Stimulated activated CD8-positive, alpha-beta memory T cell treated with anti-CD3 and anti-CD28 coated beads, Interleukin-7, amount 100 ng/mL, for 48 hours (primary cell): ENCODE measurements at regions not wholly inside any gene's neighbourhood (a gene's known extent, or its start where the extent isn't known, plus 50 kb on each side); places are given as distances from the start of the nearest gene placed in this dataset.
"Not testable (repeated sequence)": the region's sequence is repeated elsewhere in the genome, so short reads cannot be mapped to it uniquely, and the experiment has no call there.

Experiments
- DNase-seq, 2 donors: peaks; one replicate each; pipeline ENCODE4 v3.0.0-alpha.2; 2020; ENCODE audit warnings: low read depth in 1 of 2; ENCODE audit errors: extremely low read depth in 1 of 2

GRCh38 chr20:26373066-26373465 lies 676.4 kb upstream of the ZNF337 start:
- DNase-seq = not testable (repeated sequence)

DNA sequence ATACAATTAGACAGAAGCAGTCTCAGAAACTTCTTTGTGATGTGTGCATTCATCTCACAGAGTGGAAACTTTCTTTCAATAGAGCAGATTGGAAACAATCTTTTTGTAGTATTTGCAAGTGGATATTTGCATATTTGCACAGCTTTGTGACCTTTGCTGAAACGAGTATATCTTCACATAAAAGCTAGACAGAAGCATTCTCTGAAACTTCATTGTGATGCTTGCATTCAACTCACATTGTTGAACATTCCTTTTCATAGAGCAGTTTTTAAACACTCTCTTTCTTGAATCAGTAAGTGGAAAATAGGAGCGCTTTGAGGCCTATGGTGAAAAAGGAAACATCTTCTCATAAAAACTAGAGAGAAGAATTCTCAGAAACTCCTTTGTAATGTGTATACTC lies 657.9 kb upstream of the ZNF337 start:
- no peak for DNase-seq

DNA sequence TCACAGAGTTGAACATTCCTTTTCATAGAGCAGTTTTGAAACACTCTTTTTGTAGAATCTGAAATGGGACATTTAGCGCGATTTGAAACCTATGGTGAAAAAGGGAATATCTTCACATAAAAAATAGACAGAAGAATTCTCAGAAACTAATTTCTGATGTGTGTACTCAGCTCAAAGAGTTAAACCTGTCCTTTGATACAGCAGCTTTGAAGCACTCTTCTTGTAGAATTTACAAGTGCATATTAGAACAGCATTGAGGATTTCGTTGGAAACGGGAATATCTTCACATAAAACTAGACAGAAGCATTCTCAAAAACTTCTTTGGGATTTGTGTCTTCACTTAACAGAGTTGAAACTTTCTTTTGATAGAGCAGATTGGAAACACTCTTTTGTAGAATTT lies 650.7 kb upstream of the ZNF337 start:
- DNase-seq = no peak

DNA sequence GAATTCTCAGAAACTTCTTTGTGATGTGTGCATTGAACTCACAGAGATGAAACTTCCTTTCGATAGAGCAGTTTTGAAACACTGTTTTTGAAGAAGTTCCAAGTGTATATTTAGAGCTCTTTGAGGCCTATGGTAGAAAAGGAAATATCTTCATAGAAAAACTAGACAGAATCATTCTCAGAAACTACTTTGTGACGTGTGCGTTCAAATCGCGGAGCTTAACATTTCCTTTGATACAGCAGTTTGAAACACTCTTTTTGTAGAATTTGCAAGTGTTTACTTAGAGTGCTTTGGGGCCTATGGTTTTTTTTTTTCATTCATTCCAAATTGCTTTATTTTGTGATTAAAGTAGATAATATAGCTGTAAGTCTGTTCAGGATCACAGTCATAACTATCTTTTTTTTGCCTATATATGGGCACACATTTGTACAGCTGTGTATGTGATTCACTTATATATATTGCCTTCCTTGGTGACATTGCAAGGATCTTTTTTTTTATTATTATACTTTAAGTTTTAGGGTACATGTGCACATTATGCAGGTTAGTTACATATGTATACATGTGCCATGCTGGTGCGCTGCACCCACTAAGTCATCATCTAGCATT lies 643.9 kb upstream of the ZNF337 start:
- not testable (repeated sequence) for DNase-seq

DNA sequence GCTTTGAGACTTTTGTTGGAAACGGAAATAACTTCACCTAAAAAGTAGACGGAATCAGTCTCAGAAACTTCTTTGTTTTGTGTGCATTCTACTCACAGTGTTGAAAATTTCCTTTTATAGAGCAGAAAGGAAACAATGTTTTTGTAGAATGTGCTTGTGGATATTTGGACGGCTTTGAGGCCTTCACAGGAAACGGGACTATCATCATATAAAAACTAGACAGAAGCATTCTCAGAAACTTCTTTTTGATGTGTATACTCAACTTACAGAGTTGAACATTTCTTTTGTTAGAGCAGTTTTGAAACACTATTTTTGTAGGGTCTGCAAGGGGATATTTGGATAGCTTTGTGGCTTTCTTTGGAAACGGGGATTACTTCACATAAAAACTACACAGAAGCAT lies 627.5 kb upstream of the ZNF337 start:
- no peak for DNase-seq

DNA sequence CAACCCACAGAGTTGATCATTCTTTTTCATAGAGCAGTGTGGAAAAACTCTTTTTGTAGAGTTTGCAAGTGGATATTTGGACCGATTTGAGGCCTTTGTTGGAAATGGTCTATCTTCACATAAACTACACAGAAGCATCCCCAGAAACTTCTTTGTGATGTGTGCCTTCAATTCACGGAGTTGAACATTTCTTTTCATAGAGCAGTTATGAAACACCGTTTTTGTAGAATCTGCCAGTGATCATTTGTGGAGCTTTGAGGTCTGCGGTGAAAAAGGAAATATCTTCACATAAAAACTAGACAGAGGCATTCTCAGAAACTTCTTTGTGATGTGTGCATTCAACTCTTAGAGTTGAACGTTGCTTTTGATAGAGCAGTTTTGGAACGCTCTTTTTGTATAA lies 618.4 kb upstream of the ZNF337 start:
- DNase-seq = no peak

DNA sequence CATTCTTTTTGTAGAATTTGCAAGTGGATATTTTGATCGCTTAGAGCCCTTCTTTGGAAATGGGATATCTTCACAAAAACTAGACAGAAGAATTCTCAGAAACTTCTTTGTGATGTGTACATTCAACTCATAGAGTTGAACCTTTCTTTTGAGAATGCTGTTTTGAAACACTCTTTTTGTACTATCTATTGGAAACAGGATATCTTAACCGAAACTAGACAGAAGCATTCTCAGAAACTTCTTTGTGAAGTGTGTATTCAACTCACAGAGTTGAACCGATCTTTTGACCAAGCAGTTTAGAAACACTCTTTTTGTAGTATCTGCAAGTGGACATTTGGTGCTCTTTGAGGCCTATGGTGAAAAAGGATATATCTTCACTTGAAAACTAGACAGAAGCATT lies 613.1 kb upstream of the ZNF337 start:
- not testable (repeated sequence) for DNase-seq

DNA sequence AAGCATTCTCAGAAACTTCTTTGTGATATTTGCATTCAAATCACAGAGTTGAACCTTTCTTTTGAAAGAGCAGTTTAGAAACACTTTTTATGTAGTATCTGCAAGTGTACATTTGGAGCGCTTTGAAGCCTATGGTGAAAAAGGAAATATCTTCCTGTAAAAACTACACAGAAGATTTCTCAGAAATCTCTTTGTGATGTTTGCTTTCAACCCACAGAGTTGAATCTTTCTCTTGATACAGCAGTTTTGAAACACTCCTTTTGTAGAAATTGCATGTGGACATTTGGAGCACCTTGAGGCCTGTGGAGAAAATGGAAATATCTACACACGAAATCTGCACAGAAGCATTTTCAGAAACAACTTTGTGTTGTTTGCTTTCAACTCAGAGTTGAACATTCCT lies 612.3 kb upstream of the ZNF337 start:
- no peak for DNase-seq

- DNase-seq = no peak
These were observed 598.4 kb upstream of the ZNF337 start for GRCh38 chr20:26295006-26295405.

- not testable (repeated sequence) for DNase-seq
These were observed 591.9 kb upstream of the ZNF337 start for GRCh38 chr20:26288379-26289061.

- DNase-seq = no peak
These were observed 582.6 kb upstream of the ZNF337 start for GRCh38 chr20:26279238-26279637.

DNA sequence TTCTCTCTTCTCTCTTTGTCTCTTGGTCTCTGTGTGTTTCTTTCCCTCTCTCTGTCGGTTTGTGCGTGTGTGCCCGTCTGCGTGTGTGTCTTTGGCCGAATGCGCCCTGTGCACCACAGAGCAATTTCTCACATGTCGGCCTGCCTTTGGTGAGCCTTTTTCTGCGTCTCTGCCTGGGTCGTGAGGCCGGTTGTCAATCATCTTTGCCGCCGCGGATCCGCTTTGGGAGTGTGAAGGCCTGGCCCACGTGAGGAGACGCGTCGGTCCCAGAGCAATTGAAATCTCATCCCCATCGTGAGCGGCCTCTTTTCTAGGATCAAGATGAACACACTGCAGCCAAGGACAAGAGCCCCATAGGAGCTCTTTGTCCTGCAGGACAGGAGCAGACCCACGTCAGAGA lies 580.7 kb upstream of the ZNF337 start:
- DNase-seq = no peak

GRCh38 chr20:26276554-26277210 lies 580.0 kb upstream of the ZNF337 start:
- DNase-seq = no peak

DNA sequence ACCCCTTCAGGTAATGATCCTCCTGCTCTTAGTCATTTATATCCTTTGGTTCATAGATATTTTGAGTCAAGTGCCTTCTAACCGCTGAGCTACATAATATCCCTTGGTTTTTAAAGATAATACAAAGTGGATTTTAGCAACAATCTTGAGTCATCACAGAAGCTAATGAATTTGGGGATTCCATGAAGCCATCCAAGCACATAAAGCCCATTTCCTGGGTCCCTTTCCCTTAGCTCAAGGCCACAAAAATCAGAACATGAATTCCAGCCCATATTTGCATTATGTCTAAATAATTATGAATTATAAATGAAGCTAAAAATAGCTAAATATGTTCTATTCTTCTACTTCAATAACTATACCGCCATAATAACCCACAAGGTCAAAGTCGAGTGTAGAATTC lies 572.1 kb upstream of the ZNF337 start:
- not testable (repeated sequence) for DNase-seq

- not testable (repeated sequence) for DNase-seq
These were observed 564.3 kb upstream of the ZNF337 start for GRCh38 chr20:26260925-26261324.

- not testable (repeated sequence) for DNase-seq
These were observed 555.8 kb upstream of the ZNF337 start for GRCh38 chr20:26252311-26252975.

- not testable (repeated sequence) for DNase-seq
These were observed 554.7 kb upstream of the ZNF337 start for GRCh38 chr20:26251376-26251775.

DNA sequence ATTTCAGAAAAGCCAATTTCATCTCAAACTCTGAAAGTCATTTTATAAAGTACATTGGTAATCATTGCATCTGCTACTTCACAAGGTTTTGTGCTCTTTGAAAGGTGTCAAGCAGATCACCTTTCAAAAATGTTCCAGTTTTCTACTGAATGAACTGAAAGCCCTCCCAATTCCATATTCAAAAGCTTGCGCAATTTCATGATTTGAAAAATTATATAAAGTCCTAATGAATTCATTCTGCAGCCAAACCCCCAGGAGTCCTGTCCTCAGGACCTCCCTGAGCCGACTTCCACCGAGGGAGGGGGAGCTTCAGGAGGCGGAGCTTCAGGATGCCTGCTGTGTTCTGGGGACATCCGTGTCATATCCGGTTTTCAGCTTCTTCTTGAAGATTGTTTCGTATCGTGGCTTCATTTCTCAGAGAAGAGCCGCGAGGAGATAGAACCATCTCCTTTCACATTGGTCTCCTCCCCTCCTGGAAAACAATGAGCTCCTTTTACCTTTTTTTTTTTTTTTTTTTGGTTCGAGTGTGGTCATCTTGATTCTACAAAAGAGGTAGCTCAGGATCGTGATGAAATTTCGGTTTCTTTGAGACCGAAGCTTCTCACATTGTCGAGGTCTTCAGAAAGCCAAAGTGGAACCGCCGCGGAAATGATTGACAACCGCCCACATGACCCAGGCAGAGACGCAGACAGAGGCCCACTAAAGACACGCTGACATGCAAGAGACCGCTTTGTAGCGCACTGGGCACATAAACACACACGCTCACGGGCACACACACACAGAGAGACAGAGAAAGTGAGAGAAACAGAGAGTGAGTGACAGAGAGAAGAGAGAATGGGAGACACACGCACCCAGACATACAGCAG lies 553.8 kb upstream of the ZNF337 start:
- DNase-seq = not testable (repeated sequence)

GRCh38 chr20:26243731-26244130 lies 547.1 kb upstream of the ZNF337 start:
- no peak for DNase-seq

DNA sequence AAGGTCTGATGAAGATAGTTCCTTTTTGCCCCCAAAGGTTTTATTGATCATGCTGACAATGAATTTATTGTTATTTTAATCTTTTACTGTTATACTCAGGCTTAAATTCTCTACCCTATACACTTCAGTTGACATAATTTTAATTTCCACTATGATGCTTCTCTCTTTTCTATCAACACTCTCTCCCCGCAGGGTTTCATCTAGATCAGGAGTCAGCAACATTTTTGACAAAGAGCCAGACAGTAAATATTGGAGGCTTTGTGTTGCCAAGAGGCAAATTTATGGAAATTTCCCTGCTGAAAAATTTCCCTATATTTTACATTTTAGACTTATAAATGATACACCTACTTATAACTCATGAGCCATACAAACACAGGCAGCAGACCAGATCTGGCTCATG lies 524.0 kb upstream of the ZNF337 start:
- not testable (repeated sequence) for DNase-seq

- not testable (repeated sequence) for DNase-seq
These were observed 522.9 kb upstream of the ZNF337 start for GRCh38 chr20:26219546-26219945.
